ENCODE measurements at regions not wholly inside any gene's neighbourhood (a gene's known extent, or its start where the extent isn't known, plus 50 kb on each side); places are given as distances from the start of the nearest gene placed in this dataset.
"Not testable (repeated sequence)": the region's sequence is repeated elsewhere in the genome, so short reads cannot be mapped to it uniquely, and the experiment has no call there.

GRCh38 chr22:27317971-27318428 lies 483.6 kb downstream of the MN1 start:
- Histone ChIP-seq H3K36me3 (ENCODE audit: control insufficient read depth, insufficient read depth, low read length) (no peaks in the 10 kb centered on the region), H3K27me3 (replicated peaks; ENCODE audit: control insufficient read depth, insufficient read depth, low read length) (no peaks in the 10 kb centered on the region), H3K4me3 (replicated peaks; ENCODE audit: low read depth, low read length) (no peak overlapping the region)
- TF ChIP-seq CTCF (IDR thresholded peaks at IDR 0.05; ENCODE audit: insufficient read depth, low read length, poor library complexity, severe bottlenecking) = no peak
- no peak for DNase-seq (ENCODE audit: extremely low read depth, insufficient read length)

GRCh38 chr22:27318516-27318915 lies 483.0 kb downstream of the MN1 start:
- H3K36me3 ChIP-seq (ENCODE audit: control insufficient read depth, insufficient read depth, low read length) = no peaks in the 10 kb centered on the region
- no peaks in the 10 kb centered on the region for H3K27me3 ChIP-seq (replicated peaks; ENCODE audit: control insufficient read depth, insufficient read depth, low read length)
- TF ChIP-seq CTCF (IDR thresholded peaks at IDR 0.05; ENCODE audit: insufficient read depth, low read length, poor library complexity, severe bottlenecking) = no peak
- H3K4me3 ChIP-seq (replicated peaks; ENCODE audit: low read depth, low read length) = no peak overlapping the region
- DNase-seq (ENCODE audit: extremely low read depth, insufficient read length) = no peak

- DNase-seq (ENCODE audit: extremely low read depth, insufficient read length) = no peak
- H3K36me3 ChIP-seq (ENCODE audit: control insufficient read depth, insufficient read depth, low read length) = no peaks in the 10 kb centered on the region
- H3K4me3 ChIP-seq (replicated peaks; ENCODE audit: low read depth, low read length) = no peak overlapping the region
- TF ChIP-seq CTCF (IDR thresholded peaks at IDR 0.05; ENCODE audit: insufficient read depth, low read length, poor library complexity, severe bottlenecking) = no peak
- no peaks in the 10 kb centered on the region for H3K27me3 ChIP-seq (replicated peaks; ENCODE audit: control insufficient read depth, insufficient read depth, low read length)
These were observed 477.9 kb downstream of the MN1 start for GRCh38 chr22:27323661-27324060.

- DNase-seq (ENCODE audit: extremely low read depth, insufficient read length); H3K4me3 ChIP-seq (replicated peaks; ENCODE audit: low read depth, low read length): not testable (repeated sequence)
These were observed 476.6 kb downstream of the MN1 start for GRCh38 chr22:27324908-27325307.

GRCh38 chr22:27327497-27327896 lies 474.1 kb downstream of the MN1 start:
- no peaks in the 10 kb centered on the region for H3K36me3 ChIP-seq (ENCODE audit: control insufficient read depth, insufficient read depth, low read length)
- no peak for DNase-seq (ENCODE audit: extremely low read depth, insufficient read length)
- H3K27me3 ChIP-seq (replicated peaks; ENCODE audit: control insufficient read depth, insufficient read depth, low read length) = no peaks in the 10 kb centered on the region
- H3K4me3 ChIP-seq (replicated peaks; ENCODE audit: low read depth, low read length) = no peak overlapping the region
- no peak for TF ChIP-seq CTCF (IDR thresholded peaks at IDR 0.05; ENCODE audit: insufficient read depth, low read length, poor library complexity, severe bottlenecking)

More at GRCh38 chr22:27324908-27325307, 476.6 kb downstream of the MN1 start:
- not testable (repeated sequence) for H3K36me3 ChIP-seq (ENCODE audit: control insufficient read depth, insufficient read depth, low read length); H3K27me3 ChIP-seq (replicated peaks; ENCODE audit: control insufficient read depth, insufficient read depth, low read length)

GRCh38 chr22:27327981-27328721 lies 473.4 kb downstream of the MN1 start:
- Histone ChIP-seq H3K4me3 (replicated peaks; ENCODE audit: low read depth, low read length) (no peak overlapping the region), H3K36me3 (ENCODE audit: control insufficient read depth, insufficient read depth, low read length) (no peaks in the 10 kb centered on the region), H3K27me3 (replicated peaks; ENCODE audit: control insufficient read depth, insufficient read depth, low read length) (no peaks in the 10 kb centered on the region)
- no peak for TF ChIP-seq CTCF (IDR thresholded peaks at IDR 0.05; ENCODE audit: insufficient read depth, low read length, poor library complexity, severe bottlenecking)
- no peak for DNase-seq (ENCODE audit: extremely low read depth, insufficient read length)

Measured in GM06990 (cell line).